ENCODE measurements at regions not wholly inside any gene's neighbourhood (a gene's known extent, or its start where the extent isn't known, plus 50 kb on each side); places are given as distances from the start of the nearest gene placed in this dataset.

DNA sequence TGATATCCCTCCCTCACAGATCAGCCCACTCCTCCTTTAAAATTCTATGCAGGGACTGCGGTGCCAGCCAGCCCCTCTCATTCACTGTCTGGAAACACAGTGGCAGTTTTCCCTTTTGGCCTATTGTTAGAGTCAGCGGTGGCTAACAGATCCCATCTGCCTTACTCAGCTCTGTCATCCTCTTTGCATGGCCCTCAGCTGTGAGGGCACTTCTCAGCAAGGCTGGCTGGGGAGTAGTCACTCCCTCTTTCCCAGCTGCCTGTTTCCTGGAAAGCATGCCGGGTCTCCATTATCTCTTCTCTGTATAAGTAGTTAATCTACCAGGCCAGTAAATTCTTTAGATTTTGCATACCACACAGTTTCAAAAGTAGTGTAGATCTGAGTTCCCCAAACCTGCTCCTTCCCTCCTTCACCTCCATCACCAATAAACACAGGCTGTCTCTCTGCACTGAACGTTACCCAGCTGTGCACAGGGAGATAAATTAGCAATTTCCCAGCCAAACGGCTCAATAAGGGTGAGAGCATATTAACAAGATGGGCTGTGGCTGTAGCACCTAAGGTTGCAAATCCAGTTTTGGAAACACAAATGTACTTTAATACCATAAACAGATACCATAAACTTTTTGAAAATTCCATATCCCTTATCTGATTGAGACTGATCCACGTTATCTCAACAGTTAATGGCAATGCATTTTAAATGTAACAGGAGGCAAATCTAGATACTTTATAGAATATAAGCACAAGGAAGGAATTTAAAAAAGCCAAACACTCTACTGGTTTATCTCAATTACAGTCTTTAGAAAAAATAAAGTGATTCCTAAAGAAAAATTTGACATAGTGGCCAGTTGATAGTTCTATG, 229.3 kb downstream of the ANKRD50 start:
- TF ChIP-seq FOXM1 (IDR thresholded peaks at IDR 0.05; ENCODE audit: borderline replicate concordance) (no peak), ELF4 (IDR thresholded peaks at IDR 0.05) (no peak), SP1 (IDR thresholded peaks at IDR 0.05) (no peak), CTBP1 (IDR thresholded peaks at IDR 0.05; ENCODE audit: borderline replicate concordance) (no peak), SUZ12 (IDR thresholded peaks at IDR 0.05) (no peak), BHLHE40 (IDR thresholded peaks at IDR 0.05; ENCODE audit: borderline replicate concordance) (no peak), ZNF384 (IDR thresholded peaks at IDR 0.05) (no peak), TARDBP (IDR thresholded peaks at IDR 0.05) (no peak), ARNT (IDR thresholded peaks at IDR 0.05) (no peak), FOXA1 (IDR thresholded peaks at IDR 0.05) (no peak), LEF1 (IDR thresholded peaks at IDR 0.05; ENCODE audit: borderline replicate concordance) (no peak)
- ChIA-PET CTCF (no interaction called here), POLR2A (no interaction called here)
- DNase-seq (ENCODE audit: extremely low spot score) = no peak

DNA sequence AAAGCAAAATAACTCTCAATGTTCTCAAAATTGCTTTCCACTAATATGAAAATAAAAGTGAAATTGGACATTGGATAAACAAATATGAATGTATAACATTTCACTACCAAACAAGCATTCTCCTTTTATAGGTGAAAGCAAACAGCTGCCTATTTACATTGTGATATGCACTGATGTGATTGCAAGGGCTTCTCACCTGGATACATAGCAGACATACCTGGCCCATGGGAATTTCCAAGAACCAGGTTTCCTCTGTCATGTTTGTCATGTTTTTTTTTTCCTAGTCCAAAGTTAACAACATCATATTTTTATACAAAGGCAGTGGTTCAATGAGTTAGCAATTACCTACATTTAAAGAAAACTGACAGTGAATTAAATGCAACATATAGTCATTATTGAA, 228.5 kb downstream of the ANKRD50 start:
- no peak for DNase-seq (ENCODE audit: extremely low spot score)
- TF ChIP-seq FOXK2 (IDR thresholded peaks at IDR 0.05) = no peak
- TF ChIP-seq SP1 (IDR thresholded peaks at IDR 0.05) = no peak
- no peak for TF ChIP-seq FOXM1 (IDR thresholded peaks at IDR 0.05; ENCODE audit: borderline replicate concordance)
- TF ChIP-seq, protein P1, sequence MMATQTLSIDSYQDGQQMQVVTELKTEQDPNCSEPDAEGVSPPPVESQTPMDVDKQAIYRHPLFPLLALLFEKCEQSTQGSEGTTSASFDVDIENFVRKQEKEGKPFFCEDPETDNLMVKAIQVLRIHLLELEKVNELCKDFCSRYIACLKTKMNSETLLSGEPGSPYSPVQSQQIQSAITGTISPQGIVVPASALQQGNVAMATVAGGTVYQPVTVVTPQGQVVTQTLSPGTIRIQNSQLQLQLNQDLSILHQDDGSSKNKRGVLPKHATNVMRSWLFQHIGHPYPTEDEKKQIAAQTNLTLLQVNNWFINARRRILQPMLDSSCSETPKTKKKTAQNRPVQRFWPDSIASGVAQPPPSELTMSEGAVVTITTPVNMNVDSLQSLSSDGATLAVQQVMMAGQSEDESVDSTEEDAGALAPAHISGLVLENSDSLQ (IDR thresholded peaks at IDR 0.05) = no peak
- CTCF ChIA-PET = no interaction called here
- POLR2A ChIA-PET = no interaction called here

DNA sequence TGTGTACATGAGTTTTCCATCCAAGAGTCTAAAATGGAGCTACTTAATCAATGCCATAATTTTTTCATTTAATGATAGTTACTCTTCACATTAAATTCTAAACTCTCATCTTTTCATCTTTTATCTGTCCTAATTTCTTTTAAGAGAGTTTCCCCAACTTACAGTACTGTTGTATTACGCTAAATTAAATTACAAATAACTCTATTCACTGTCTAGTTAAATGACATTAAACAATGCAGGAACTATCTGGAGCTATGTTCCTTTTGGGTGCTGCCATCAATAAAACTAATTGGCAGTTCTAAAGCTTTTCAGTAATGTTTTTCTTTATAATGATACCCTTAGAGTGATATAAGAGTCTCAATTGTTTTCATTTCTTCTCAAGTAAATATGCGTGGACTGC, 227.6 kb downstream of the ANKRD50 start:
- TF ChIP-seq L3MBTL2 (conservative IDR thresholded peaks at IDR 0.05) = no peak
- no peak for TF ChIP-seq FOXA1 (IDR thresholded peaks at IDR 0.05)
- TF ChIP-seq HDGF (IDR thresholded peaks at IDR 0.05; ENCODE audit: borderline replicate concordance) = no peak
- no peak for TF ChIP-seq FOXM1 (IDR thresholded peaks at IDR 0.05; ENCODE audit: borderline replicate concordance)
- ChIA-PET POLR2A (no interaction called here), CTCF (no interaction called here)
- DNase-seq (ENCODE audit: extremely low spot score) = no peak

DNA sequence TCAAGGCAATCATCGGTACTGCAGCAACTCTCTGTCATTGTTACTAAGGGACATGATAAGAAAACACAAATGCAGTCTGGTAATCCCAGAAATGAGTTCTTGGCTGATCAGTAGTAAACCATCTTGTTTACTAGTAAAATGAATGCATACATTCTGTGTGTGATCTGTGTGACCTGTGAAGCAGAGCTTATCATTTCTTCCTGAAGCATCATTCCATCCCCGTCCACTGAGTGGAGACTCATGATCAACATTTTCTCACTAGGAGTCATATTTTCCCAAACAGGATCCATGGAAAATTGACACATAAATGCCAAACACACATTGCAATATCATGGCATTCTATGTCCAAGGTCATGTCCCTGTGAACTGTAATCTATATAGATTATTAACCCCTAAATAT, 226.1 kb downstream of the ANKRD50 start:
- DNase-seq (ENCODE audit: extremely low spot score) = no peak
- no peak for TF ChIP-seq ZNF384 (IDR thresholded peaks at IDR 0.05)
- TF ChIP-seq, protein P1 (IDR thresholded peaks at IDR 0.05) = no peak
- TF ChIP-seq FOXK2 (IDR thresholded peaks at IDR 0.05) = no peak
- TF ChIP-seq FOXM1 (IDR thresholded peaks at IDR 0.05; ENCODE audit: borderline replicate concordance) = no peak
- no peak for TF ChIP-seq TARDBP (IDR thresholded peaks at IDR 0.05)
- no peak for TF ChIP-seq BHLHE40 (IDR thresholded peaks at IDR 0.05; ENCODE audit: borderline replicate concordance)
- POLR2A ChIA-PET = no interaction called here
- CTCF ChIA-PET = no interaction called here

GRCh38 chr4:124487651-124488050, 224.9 kb downstream of the ANKRD50 start:
- no peak for DNase-seq (ENCODE audit: extremely low spot score)
- CTCF ChIA-PET = no interaction called here
- POLR2A ChIA-PET = no interaction called here
- TF ChIP-seq SUZ12 (IDR thresholded peaks at IDR 0.05) (no peak), LEF1 (IDR thresholded peaks at IDR 0.05; ENCODE audit: borderline replicate concordance) (no peak), HDGF (IDR thresholded peaks at IDR 0.05; ENCODE audit: borderline replicate concordance) (no peak), FOXK2 (IDR thresholded peaks at IDR 0.05) (no peak), SP1 (IDR thresholded peaks at IDR 0.05) (no peak), L3MBTL2 (conservative IDR thresholded peaks at IDR 0.05) (no peak), FOXA1 (IDR thresholded peaks at IDR 0.05) (no peak), FOXM1 (IDR thresholded peaks at IDR 0.05; ENCODE audit: borderline replicate concordance) (no peak), NFRKB (IDR thresholded peaks at IDR 0.05) (no peak), TARDBP (IDR thresholded peaks at IDR 0.05) (no peak), CTBP1 (IDR thresholded peaks at IDR 0.05; ENCODE audit: borderline replicate concordance) (no peak), BHLHE40 (IDR thresholded peaks at IDR 0.05; ENCODE audit: borderline replicate concordance) (no peak), ARNT (IDR thresholded peaks at IDR 0.05) (no peak), ZNF384 (IDR thresholded peaks at IDR 0.05) (no peak), ELF4 (IDR thresholded peaks at IDR 0.05) (no peak)
- TF ChIP-seq, protein P1 (IDR thresholded peaks at IDR 0.05) = no peak

DNA sequence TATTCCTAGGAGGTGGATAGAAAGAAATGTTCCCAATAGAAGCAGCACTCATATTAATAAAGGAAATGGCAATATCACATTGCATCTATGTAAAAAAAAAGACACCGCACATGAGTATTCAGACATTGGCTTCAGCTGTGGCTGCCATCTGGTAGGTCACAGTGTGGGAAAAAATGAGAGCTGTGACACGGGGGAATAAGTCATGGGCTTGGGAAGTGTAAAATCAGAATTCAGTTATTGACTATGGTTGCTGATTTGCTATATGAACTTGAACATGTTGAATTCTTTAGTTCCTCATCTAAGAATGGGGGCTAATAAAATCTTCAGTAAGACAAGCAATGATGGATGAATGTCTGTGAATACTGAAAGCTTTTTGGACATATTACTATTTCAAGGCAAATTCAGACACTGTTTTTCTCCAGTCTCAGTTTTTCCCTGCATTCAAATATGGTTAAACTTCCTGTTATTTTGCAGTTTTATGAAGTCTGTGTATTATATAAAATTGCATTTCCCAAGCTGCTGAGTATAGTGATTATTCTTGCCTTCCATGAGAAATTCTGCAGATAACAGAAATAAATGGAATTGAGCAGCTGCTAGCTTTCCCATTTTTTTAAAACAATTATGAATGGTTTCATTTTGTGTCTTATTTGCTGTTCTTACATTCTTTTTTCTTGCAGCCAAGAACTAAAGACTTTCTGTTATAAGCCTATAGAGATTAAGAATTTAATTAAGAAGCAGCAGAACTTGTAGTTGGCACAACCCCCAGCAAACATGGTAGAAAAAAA, 221.0 kb downstream of the ANKRD50 start:
- ChIA-PET CTCF (no interaction called here), POLR2A (no interaction called here)
- TF ChIP-seq SUZ12 (IDR thresholded peaks at IDR 0.05) (no peak), HDGF (IDR thresholded peaks at IDR 0.05; ENCODE audit: borderline replicate concordance) (no peak), FOXM1 (IDR thresholded peaks at IDR 0.05; ENCODE audit: borderline replicate concordance) (no peak), SP1 (IDR thresholded peaks at IDR 0.05) (no peak), FOXK2 (IDR thresholded peaks at IDR 0.05) (no peak), ZNF384 (IDR thresholded peaks at IDR 0.05) (no peak), LEF1 (IDR thresholded peaks at IDR 0.05; ENCODE audit: borderline replicate concordance) (no peak), CTBP1 (IDR thresholded peaks at IDR 0.05; ENCODE audit: borderline replicate concordance) (no peak), NFRKB (IDR thresholded peaks at IDR 0.05) (no peak)
- TF ChIP-seq, protein P1 (IDR thresholded peaks at IDR 0.05) = no peak
- no peak for DNase-seq (ENCODE audit: extremely low spot score)
